Panc1 (cell line): ENCODE measurements at regions not wholly inside any gene's neighbourhood (a gene's known extent, or its start where the extent isn't known, plus 50 kb on each side); places are given as distances from the start of the nearest gene placed in this dataset.

Experiments
- ATAC-seq: fragments of 200-7000 bp; cut with Tn5 transposase; 2 replicates; pipeline ENCODE4 v1.9.1; 2020; ENCODE audit warnings: mild to moderate bottlenecking, moderate library complexity
- BruUV-seq: library from RNA; stranded (reverse); fragments of 400-500 nt; replicated peaks from 2 replicates; lab custom pipeline; 2021; lab: Mats Ljungman, UMichigan
- CTCF ChIA-PET: fragments of 300-600 bp; sonication (Branson Sonifier 250); formaldehyde crosslinking; loops from one replicate; lab custom pipeline; 2022; ENCODE audit warnings: antibody characterized with exemption; lab: Charles Lee
- POLR2A ChIA-PET: fragments of 300-600 bp; sonication (Branson Sonifier 250); formaldehyde crosslinking; loops from one replicate; lab custom pipeline; 2022; ENCODE audit warnings: antibody characterized with exemption; lab: Charles Lee
- DNase-seq: peaks from one replicate; pipeline ENCODE4 v3.0.0-alpha.2; 2010; ENCODE audit warnings: low read depth, low spot score
- H3K27ac ChIP-seq: 2 replicates; pipeline ENCODE4 v1.5.1; 2011; ENCODE audit warnings: mild to moderate bottlenecking, low read length, inconsistent platforms
- H3K27me3 ChIP-seq: fragments of 200-500 bp; sonication (Bioruptor generic); 2 replicates; pipeline ENCODE4 v1.6.0; 2014; ENCODE audit warnings: low read length, inconsistent platforms; ENCODE audit not compliant: control insufficient read depth, insufficient read depth
- H3K36me3 ChIP-seq: fragments of 200-500 bp; sonication (Bioruptor generic); 2 replicates; pipeline ENCODE4 v1.5.1; 2014; ENCODE audit warnings: inconsistent platforms, mild to moderate bottlenecking, low read length, moderate library complexity; ENCODE audit not compliant: control insufficient read depth, insufficient read depth
- H3K4me1 ChIP-seq: 2 replicates; pipeline ENCODE4 v1.5.1; 2011; ENCODE audit warnings: inconsistent platforms, mild to moderate bottlenecking, low read length, moderate library complexity; ENCODE audit not compliant: control insufficient read depth, insufficient read depth
- H3K4me3 ChIP-seq, 2 experiments: 2 replicates each; pipeline ENCODE4 v1.5.1; 2011 to 2012; ENCODE audit warnings: low read depth in 2 of 2, low read length in 2 of 2, mild to moderate bottlenecking in 2 of 2, inconsistent platforms in 1 of 2, moderate library complexity in 1 of 2
- H3K9me3 ChIP-seq: fragments of 200-500 bp; sonication (Bioruptor generic); 2 replicates; pipeline ENCODE4 v1.5.1; 2014; ENCODE audit warnings: low read depth, mild to moderate bottlenecking, inconsistent platforms, low read length, moderate library complexity; ENCODE audit not compliant: control insufficient read depth, insufficient read depth
- CTCF ChIP-seq: fragments of 450-650 bp; IDR thresholded peaks from 2 replicates; pipeline ENCODE4 v1.5.1; 2017; ENCODE audit warnings: mild to moderate bottlenecking
- POLR2AphosphoS5 ChIP-seq: IDR thresholded peaks from 2 replicates; pipeline ENCODE4 v1.6.1; 2012; ENCODE audit warnings: mild to moderate bottlenecking, low read depth, low read length, moderate library complexity
- REST ChIP-seq, 2 experiments: IDR thresholded peaks; 2 replicates each; pipeline ENCODE4 v1.6.1; 2011 to 2012; ENCODE audit warnings: low read depth in 2 of 2, control low read depth in 1 of 2, low read length in 1 of 2, mild to moderate bottlenecking in 1 of 2, moderate library complexity in 1 of 2; ENCODE audit not compliant: insufficient read depth in 1 of 2
- SIN3A ChIP-seq: IDR thresholded peaks from 2 replicates; pipeline ENCODE4 v1.6.1; 2012; ENCODE audit warnings: low read depth, mild to moderate bottlenecking, low read length, moderate library complexity, borderline replicate concordance; ENCODE audit not compliant: insufficient read depth
- TCF7L2 ChIP-seq: IDR thresholded peaks from 2 replicates; pipeline ENCODE4 v1.6.1; 2011; ENCODE audit warnings: mild to moderate bottlenecking, low read depth, low read length, inconsistent platforms
- in situ Hi-C: cut with HindIII; loops from 2 replicates; pipeline ENCODE4 v1.10.0; 2016; ENCODE audit warnings: low sequenced_read_pairs, low pct_unique_long_range_greater_than_20kb
- intact Hi-C: fragments of 100-400 bp; cut with micrococcal nuclease; formaldehyde crosslinking; loops from one replicate; pipeline ENCODE4 v1.10.0; 2022; ENCODE audit not compliant: unreplicated experiment

GRCh38 chr1:216910081-216910840 is 187.0 kb upstream of the ESRRG start:
- no peak overlapping the region for H3K27ac ChIP-seq
- TF ChIP-seq CTCF (no peak), REST (IDR thresholded peaks at IDR 0.05; ENCODE audit: insufficient read depth in 1 of 2, low read depth in 2 of 2, low read length in 1 of 2) (no peak), POLR2AphosphoS5 (no peak), TCF7L2 (no peak), SIN3A (no peak)
- ATAC-seq (no peak), DNase-seq (no peak)
- H3K9me3 ChIP-seq, result no peaks in the 10 kb centered on the region
- no peaks in the 10 kb centered on the region for H3K36me3 ChIP-seq
- ChIA-PET CTCF (no interaction called here), POLR2A (no interaction called here)
- no TSS peak for BruUV-seq
- in situ Hi-C loops, result no loop called here
- intact Hi-C loops, result no loop called here
- no peaks in the 10 kb centered on the region for H3K27me3 ChIP-seq
- no peaks in the 10 kb centered on the region for H3K4me1 ChIP-seq
- no peak overlapping the region for H3K4me3 ChIP-seq

- no peaks in the 10 kb centered on the region for H3K4me1 ChIP-seq
- ChIA-PET POLR2A (no interaction called here), CTCF (no interaction called here)
- no peak overlapping the region for H3K27ac ChIP-seq
- in situ Hi-C loops (no loop called here), intact Hi-C loops (no loop called here)
- no peak overlapping the region for H3K4me3 ChIP-seq
- DNase-seq, result no peak
- no peaks in the 10 kb centered on the region for H3K36me3 ChIP-seq
- TF ChIP-seq REST (IDR thresholded peaks at IDR 0.05; ENCODE audit: insufficient read depth in 1 of 2, low read depth in 2 of 2, low read length in 1 of 2) (no peak), CTCF (no peak), TCF7L2 (no peak), POLR2AphosphoS5 (no peak), SIN3A (no peak)
- H3K27me3 ChIP-seq, result no peaks in the 10 kb centered on the region
- no TSS peak for BruUV-seq
- no peaks in the 10 kb centered on the region for H3K9me3 ChIP-seq
- no peak for ATAC-seq
These were observed 184.9 kb upstream of the ESRRG start for GRCh38 chr1:216908126-216908525.
